NB4 (cell line): ENCODE measurements at regions not wholly inside any gene's neighbourhood (a gene's known extent, or its start where the extent isn't known, plus 50 kb on each side); places are given as distances from the start of the nearest gene placed in this dataset.
"Not testable (repeated sequence)": the region's sequence is repeated elsewhere in the genome, so short reads cannot be mapped to it uniquely, and the experiment has no call there.

Experiments
- CTCF ChIP-seq: IDR thresholded peaks from one replicate; pipeline ENCODE4 v1.5.1; 2012; ENCODE audit warnings: low read depth, low read length
- MAX ChIP-seq: IDR thresholded peaks from 2 replicates; pipeline ENCODE4 v1.6.1; 2011; ENCODE audit warnings: low read depth, low read length

- not testable (repeated sequence) for TF ChIP-seq CTCF, MAX
Observed at GRCh38 chr7:153076289-153076688, 316.7 kb downstream of the ACTR3B start.
